Spleen (tissue), 11 donors: ENCODE measurements at regions not wholly inside any gene's neighbourhood (a gene's known extent, or its start where the extent isn't known, plus 50 kb on each side); places are given as distances from the start of the nearest gene placed in this dataset.

Source experiments
- DNase-seq: peaks from one replicate; pipeline ENCODE4 v3.0.0-alpha.2; 2020
- H3K27ac ChIP-seq, 8 donors: fragments of 200-600 bp; sonication (generic) in 7 of 8; 1 replicate in 4 of 8; 2 replicates in 4 of 8; pipeline versions ENCODE4 v1.5.0 to v1.8.0; 2016 to 2021; ENCODE audit warnings: inconsistent platforms in 4 of 8, mild to moderate bottlenecking in 4 of 8, moderate library complexity in 1 of 8
- H3K27me3 ChIP-seq, 7 donors: fragments of 200-600 bp; sonication (generic) in 6 of 7; replicated peaks in 1 of 7; 1 replicate in 4 of 7; 2 replicates in 3 of 7; pipeline versions ENCODE4 v1.5.0 to v1.8.0; 2016 to 2021; ENCODE audit warnings: inconsistent platforms in 3 of 7, mild to moderate bottlenecking in 1 of 7
- H3K36me3 ChIP-seq, 6 donors: fragments of 200-600 bp; sonication (generic) in 5 of 6; 1 replicate in 4 of 6; 2 replicates in 2 of 6; pipeline versions ENCODE4 v1.5.0 to v1.8.0; 2016 to 2021; ENCODE audit warnings: inconsistent platforms in 2 of 6
- H3K4me1 ChIP-seq, 6 donors: fragments of 200-600 bp; sonication (generic) in 5 of 6; 1 replicate in 3 of 6; 2 replicates in 3 of 6; pipeline versions ENCODE4 v1.5.0 to v1.8.0; 2016 to 2021; ENCODE audit warnings: inconsistent platforms in 3 of 6
- H3K4me3 ChIP-seq, 8 donors: fragments of 200-600 bp; sonication (generic) in 7 of 8; 1 replicate in 4 of 8; 2 replicates in 4 of 8; pipeline versions ENCODE4 v1.5.0 to v1.8.0; 2016 to 2021; ENCODE audit warnings: inconsistent platforms in 4 of 8, mild to moderate bottlenecking in 4 of 8, moderate library complexity in 2 of 8
- H3K9me3 ChIP-seq, 8 donors: fragments of 200-600 bp; sonication (generic) in 7 of 8; 1 replicate in 4 of 8; 2 replicates in 4 of 8; pipeline versions ENCODE4 v1.5.0 to v1.8.0; 2016 to 2021; ENCODE audit warnings: inconsistent platforms in 4 of 8
- POLR2A ChIP-seq, 3 donors: fragments of 450-650 bp; IDR thresholded peaks; one replicate each; pipeline ENCODE4 v1.5.1; 2017; ENCODE audit warnings: antibody characterized with exemption in 3 of 3, mild to moderate bottlenecking in 1 of 3
- POLR2AphosphoS5 ChIP-seq, 3 donors: sonication (generic); formaldehyde crosslinking; IDR thresholded peaks; one replicate each; pipeline ENCODE4 v1.5.1; 2017; ENCODE audit warnings: antibody characterized with exemption in 3 of 3
- WGBS, 5 donors: extraction: QIAGEN DNeasy Blood & Tissue Kit in 3 of 5; methylation state at CpG; one replicate each; pipeline versions ENCODE4 v1.1.5 to v1.1.7; 2013 to 2018; 5-methylcytosine and 5-hydroxymethylcytosine counted together
- intact Hi-C: fragments of 100-400 bp; cut with DNase I; formaldehyde crosslinking; loops from one replicate; pipeline ENCODE4 v1.15.0; 2023; ENCODE audit warnings: low total_unique reads
- TF ChIP-seq, protein P1 (sequence below), 11 experiments: fragments of 200-600 bp in 7 of 11; fragments of 450-650 bp in 4 of 11; sonication (generic) in 4 of 11; IDR thresholded peaks in 8 of 11; conservative IDR thresholded peaks in 3 of 11; 1 replicate in 7 of 11; 2 replicates in 4 of 11; pipeline versions ENCODE4 v1.4.0 to v1.8.0; 2016 to 2021; ENCODE audit warnings: antibody characterized with exemption in 11 of 11, inconsistent platforms in 4 of 11, mild to moderate bottlenecking in 1 of 11
- donor health status: healthy with polysubstance abuse.
- donor health status: DM: no; HTN: no; CAD: no; lungs with moderate emphysema.
- donor health status: DM: no; HTN: no; CAD: no.
- donor health status: Bipolar disorder and iron deficiency.
- donor health status: healthy.
- donor health status: DM: no; HTN: no; CAD: no.
- donor health status: DM: yes; HTN: yes; CAD: no.

DNA sequence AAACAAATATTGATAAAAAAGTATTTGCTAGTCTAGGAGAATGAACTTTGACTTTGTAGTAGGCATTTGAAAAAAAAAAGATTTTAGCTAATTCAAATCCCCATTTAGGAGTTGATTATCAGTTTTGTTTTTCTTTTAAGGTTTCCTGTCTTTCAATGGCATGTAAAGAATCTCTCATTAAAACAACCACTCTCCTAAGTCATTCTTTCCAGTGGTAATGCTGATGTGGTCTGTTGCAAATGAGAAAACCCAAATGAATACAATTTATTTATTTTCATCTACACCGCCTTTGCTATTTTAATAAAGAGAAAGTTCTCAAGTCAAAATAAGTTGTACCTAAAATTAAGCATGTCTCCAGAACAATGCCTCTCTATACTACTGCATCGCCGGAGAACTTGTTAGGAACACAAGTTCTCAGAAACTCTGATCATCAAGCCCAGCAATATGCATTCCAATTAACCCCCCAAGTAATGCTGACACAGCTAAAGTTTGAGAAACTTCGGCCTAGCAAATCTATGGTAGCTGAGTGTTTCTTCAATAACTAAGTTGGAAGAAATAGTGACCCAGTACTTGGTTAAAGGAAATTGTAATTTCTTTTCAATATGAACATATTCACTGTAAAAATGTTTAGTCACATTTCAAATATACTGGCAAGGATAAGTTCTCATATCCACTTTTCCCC is 255.1 kb downstream of the PTPRC start:
- peaks cover 0 to 2% (median 0%) of the 10 kb centered on the region in 6 donors for H3K36me3 ChIP-seq
- intact Hi-C loops, result no loop called here

DNA sequence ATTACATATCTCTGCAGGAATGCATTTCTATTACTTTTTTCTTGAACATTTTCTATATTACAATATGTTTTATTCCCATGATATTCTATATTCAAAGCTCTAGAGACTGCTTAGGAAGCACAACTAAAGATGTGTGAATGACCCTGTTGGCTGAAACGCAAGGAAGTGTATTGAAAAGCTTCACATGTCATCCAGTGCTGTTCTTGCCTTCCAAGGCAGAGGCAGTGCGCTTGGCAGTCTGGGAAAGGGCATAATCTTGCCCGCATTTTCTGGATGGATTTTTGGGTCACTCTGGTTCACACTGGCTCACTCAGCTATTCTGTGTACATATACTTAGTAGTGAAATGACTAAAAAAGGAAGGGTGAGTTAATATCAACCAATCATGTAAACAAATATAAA is 262.4 kb downstream of the PTPRC start:
- TF ChIP-seq, protein P1, sequence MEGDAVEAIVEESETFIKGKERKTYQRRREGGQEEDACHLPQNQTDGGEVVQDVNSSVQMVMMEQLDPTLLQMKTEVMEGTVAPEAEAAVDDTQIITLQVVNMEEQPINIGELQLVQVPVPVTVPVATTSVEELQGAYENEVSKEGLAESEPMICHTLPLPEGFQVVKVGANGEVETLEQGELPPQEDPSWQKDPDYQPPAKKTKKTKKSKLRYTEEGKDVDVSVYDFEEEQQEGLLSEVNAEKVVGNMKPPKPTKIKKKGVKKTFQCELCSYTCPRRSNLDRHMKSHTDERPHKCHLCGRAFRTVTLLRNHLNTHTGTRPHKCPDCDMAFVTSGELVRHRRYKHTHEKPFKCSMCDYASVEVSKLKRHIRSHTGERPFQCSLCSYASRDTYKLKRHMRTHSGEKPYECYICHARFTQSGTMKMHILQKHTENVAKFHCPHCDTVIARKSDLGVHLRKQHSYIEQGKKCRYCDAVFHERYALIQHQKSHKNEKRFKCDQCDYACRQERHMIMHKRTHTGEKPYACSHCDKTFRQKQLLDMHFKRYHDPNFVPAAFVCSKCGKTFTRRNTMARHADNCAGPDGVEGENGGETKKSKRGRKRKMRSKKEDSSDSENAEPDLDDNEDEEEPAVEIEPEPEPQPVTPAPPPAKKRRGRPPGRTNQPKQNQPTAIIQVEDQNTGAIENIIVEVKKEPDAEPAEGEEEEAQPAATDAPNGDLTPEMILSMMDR (IDR thresholded peaks at IDR 0.05 in 8 of 11, conservative IDR thresholded peaks at IDR 0.05 in 3 of 11), result no peak
- TF ChIP-seq POLR2A (IDR thresholded peaks at IDR 0.05) (no peak), POLR2AphosphoS5 (IDR thresholded peaks at IDR 0.05) (no peak)
- Histone ChIP-seq H3K27me3 (no peaks in the 10 kb centered on the region), H3K4me1 (peaks cover 2 to 50% (median 18%) of the 10 kb centered on the region in 6 donors), H3K9me3 (no peaks in the 10 kb centered on the region), H3K36me3 (peaks cover 0 to 17% (median 1%) of the 10 kb centered on the region in 6 donors), H3K27ac (no peak overlapping the region), H3K4me3 (no peak overlapping the region)
- no peak for DNase-seq
- WGBS, 5 donors, result 77 to 91% (median 88%) methylated on average over 3 of the region's 3 CpGs
- intact Hi-C loops, result no loop called here

More for the DNA sequence above, 255.1 kb downstream of the PTPRC start:
- Histone ChIP-seq H3K27me3 (no peaks in the 10 kb centered on the region), H3K4me3 (no peak overlapping the region), H3K27ac (no peak overlapping the region), H3K4me1 (peaks cover 0 to 23% (median 8%) of the 10 kb centered on the region in 6 donors), H3K9me3 (no peaks in the 10 kb centered on the region)
- WGBS, 5 donors, result 93 to 99% (median 95%) methylated on average over 4 of the region's 4 CpGs
- TF ChIP-seq, protein P1 (IDR thresholded peaks at IDR 0.05 in 8 of 11, conservative IDR thresholded peaks at IDR 0.05 in 3 of 11), result no peak
- TF ChIP-seq POLR2A (IDR thresholded peaks at IDR 0.05) (no peak), POLR2AphosphoS5 (IDR thresholded peaks at IDR 0.05) (no peak)
- no peak for DNase-seq

DNA sequence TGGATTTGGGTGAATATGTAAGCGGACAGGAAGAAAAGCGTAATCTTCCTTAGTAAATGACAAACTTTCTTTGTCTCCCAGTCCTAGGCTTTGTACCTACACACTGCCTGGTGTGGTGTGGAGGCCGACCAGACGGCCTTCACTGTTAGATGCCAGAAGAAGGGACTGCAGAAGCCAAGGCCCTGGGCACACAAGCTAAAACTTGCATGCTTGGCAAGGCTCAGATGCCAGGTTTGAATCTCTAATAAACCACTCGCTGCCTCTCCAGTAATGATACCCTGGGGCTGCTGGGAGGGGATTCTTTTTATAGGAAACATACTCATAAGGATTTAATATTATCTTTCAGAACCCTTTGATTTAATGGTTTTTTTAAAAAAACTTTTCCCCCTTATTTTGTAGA is 263.8 kb downstream of the PTPRC start:
- WGBS, 5 donors, result 85 to 91% (median 87%) methylated on average over 5 of the region's 5 CpGs
- Histone ChIP-seq H3K9me3 (no peaks in the 10 kb centered on the region), H3K4me1 (peaks cover 2 to 54% (median 23%) of the 10 kb centered on the region in 6 donors), H3K27me3 (no peaks in the 10 kb centered on the region), H3K4me3 (no peak overlapping the region), H3K36me3 (peaks cover 0 to 17% (median 1%) of the 10 kb centered on the region in 6 donors), H3K27ac (peak overlapping the region in 5 of 8 donors; percentile 11 to 69 (median 44))
- no peak for DNase-seq
- intact Hi-C loops, result no loop called here
- TF ChIP-seq, protein P1 (IDR thresholded peaks at IDR 0.05 in 8 of 11, conservative IDR thresholded peaks at IDR 0.05 in 3 of 11), result no peak
- TF ChIP-seq POLR2A (IDR thresholded peaks at IDR 0.05) (no peak), POLR2AphosphoS5 (IDR thresholded peaks at IDR 0.05) (no peak)

DNA sequence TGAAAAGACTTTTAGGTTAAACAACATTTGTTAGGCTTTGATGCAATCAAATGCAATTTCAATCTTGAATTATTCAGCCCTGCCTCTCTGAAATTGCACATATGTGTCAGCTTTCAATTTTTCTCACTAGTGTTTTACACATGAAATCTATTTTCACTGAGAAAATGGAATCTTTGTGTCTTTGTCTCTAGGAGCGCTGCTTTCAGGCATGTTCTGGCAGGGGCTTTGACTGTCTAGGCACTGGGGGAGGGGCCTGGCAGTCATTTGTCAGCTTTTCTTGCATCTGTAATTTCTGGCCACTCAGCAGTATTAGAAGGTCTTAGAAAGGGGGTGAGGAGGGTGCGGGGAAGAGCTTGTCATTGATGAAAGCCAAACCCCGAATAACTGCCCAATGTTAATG is 264.4 kb downstream of the PTPRC start:
- H3K4me1 ChIP-seq, result peaks cover 2 to 59% (median 24%) of the 10 kb centered on the region in 6 donors
- H3K4me3 ChIP-seq, result no peak overlapping the region
- peaks cover 0 to 17% (median 1%) of the 10 kb centered on the region in 6 donors for H3K36me3 ChIP-seq
- H3K27me3 ChIP-seq, result no peaks in the 10 kb centered on the region
- intact Hi-C loops, result no loop called here
- peak in 1 of 3 donors; percentile 17 for TF ChIP-seq POLR2AphosphoS5 (IDR thresholded peaks at IDR 0.05)
- no peak for TF ChIP-seq POLR2A (IDR thresholded peaks at IDR 0.05)
- WGBS, 5 donors, result 60 to 81% (median 74%) methylated on average over 3 of the region's 3 CpGs
- peak overlapping the region in 5 of 8 donors; percentile 44 to 70 (median 65) for H3K27ac ChIP-seq
- no peaks in the 10 kb centered on the region for H3K9me3 ChIP-seq
- DNase-seq, result no peak
